NCI-H345 treated with DMSO at 0.1 percent for 48 hours (cell line): ENCODE measurements at regions not wholly inside any gene's neighbourhood (a gene's known extent, or its start where the extent isn't known, plus 50 kb on each side); places are given as distances from the start of the nearest gene placed in this dataset.

ENCODE experiments used
- DNase-seq: peaks from one replicate; lab custom pipeline; 2025; ENCODE audit not compliant: unreplicated experiment; lab: John Stamatoyannopoulos, UW

- no peak for DNase-seq
Observed at GRCh38 chr10:124229989-124230634, 136.7 kb upstream of the CHST15 start.

DNA sequence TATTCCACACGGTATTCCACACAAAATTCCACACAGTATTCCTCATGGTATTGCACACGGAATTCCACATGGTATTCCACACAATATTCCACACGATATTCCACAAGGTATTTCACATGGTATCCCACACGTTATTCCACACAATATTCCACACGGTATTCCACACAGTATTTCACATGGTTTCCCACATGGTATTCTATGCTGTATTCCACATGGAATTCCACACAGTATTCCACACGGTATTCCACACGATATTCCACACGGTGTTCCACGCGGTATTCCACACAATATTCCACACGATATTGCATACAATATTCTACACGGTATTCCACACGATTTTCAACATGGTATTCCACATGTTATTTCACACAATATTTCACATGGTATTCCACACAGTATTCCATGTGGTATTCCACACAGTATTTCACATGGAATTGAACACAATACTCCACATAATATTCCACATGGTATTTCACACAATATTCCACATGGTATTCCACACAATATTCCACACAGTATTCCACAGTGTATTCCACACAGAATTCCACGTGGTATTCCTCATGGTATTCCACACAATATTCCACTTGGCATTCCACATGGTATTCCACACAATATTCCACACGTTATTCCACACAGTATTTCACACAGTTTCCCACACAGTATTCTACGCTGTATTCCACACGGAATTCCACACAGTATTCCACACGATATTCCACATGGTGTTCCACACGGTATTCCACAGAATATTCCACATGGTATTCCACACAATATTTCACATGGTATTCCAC is 136.0 kb upstream of the CHST15 start:
- no peak for DNase-seq

DNA sequence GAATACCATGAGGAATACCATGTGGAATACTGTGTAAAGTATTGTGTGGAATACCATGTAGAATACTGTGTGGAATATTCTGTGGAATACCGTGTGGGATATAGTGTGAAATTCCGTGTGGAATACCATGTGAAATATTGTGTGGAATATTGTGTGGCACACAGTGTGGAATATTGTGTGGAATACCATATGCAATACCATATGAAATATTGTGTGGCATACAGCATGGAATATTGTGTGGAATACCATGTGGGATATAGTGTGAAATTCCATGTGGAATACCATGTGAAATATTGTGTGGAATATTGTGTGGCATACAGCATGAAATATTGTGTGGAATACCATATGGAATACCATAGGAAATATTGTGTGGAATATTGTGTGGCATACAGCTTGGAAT is 135.1 kb upstream of the CHST15 start:
- no peak for DNase-seq

GRCh38 chr10:124227988-124228387 is 134.6 kb upstream of the CHST15 start:
- DNase-seq = no peak

GRCh38 chr10:124227055-124227975 is 133.9 kb upstream of the CHST15 start:
- no peak for DNase-seq

GRCh38 chr10:124226271-124227054 is 133.1 kb upstream of the CHST15 start:
- DNase-seq = no peak

GRCh38 chr10:124225467-124226270 is 132.3 kb upstream of the CHST15 start:
- DNase-seq = no peak

DNA sequence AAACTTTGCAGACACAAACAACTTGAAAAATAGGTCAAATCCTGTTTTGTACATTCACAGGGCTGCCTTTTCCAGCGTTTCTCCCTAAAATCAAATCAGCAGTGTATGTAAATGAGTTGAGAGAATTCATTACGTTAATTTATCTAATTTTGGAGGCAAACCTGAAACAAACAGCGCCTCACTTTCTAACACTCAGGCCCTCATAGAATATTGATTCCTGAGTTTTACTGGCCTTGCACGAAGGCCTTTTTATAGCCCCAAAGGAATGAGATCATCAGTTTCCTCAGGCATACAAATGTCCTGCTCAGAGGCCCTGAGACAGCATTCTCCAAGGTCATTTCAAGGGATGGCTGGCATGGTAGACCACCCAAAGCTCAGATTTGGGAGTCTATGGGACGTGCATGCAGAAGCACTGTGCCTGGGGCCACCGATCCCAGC is 131.7 kb upstream of the CHST15 start:
- no peak for DNase-seq

- no peak for DNase-seq
Observed at GRCh38 chr10:124224331-124225028, 131.1 kb upstream of the CHST15 start.

GRCh38 chr10:124223711-124224085 is 130.3 kb upstream of the CHST15 start:
- no peak for DNase-seq

DNA sequence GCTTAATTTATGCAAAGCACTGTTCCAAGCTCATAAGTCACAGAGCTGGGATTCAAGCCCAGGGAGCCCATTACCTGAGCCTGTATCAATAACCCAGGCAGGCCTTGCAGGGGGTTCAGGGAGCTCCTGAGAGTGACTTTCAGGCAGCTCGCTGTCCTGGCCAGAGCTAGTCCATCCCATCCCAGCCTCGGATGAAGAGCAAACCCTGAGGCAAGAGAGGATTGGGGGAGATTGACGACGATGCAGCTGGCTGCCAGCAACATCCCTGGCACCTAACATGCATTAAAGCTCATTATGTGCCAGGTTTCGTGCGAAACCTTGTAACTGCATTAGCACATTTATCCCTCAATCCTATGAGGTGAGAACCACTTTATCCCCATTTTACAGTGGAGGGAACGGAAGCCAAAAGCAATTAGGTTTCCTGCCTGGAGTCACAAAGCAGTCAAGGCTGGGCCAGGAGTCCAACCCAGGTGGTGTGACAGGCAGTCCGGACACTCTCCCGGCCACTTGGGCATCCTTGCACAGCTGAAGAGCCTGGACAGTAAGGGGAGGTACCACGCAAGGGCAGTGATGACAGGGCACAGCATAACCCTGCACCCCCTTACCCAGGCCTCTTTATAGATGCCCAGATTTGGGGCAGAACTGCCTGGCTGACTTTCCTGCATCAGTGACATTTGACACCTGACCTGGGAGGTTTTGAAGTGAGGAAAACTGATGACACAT is 129.8 kb upstream of the CHST15 start:
- DNase-seq = no peak

- DNase-seq = no peak
Observed at GRCh38 chr10:124222318-124222987, 129.1 kb upstream of the CHST15 start.

DNA sequence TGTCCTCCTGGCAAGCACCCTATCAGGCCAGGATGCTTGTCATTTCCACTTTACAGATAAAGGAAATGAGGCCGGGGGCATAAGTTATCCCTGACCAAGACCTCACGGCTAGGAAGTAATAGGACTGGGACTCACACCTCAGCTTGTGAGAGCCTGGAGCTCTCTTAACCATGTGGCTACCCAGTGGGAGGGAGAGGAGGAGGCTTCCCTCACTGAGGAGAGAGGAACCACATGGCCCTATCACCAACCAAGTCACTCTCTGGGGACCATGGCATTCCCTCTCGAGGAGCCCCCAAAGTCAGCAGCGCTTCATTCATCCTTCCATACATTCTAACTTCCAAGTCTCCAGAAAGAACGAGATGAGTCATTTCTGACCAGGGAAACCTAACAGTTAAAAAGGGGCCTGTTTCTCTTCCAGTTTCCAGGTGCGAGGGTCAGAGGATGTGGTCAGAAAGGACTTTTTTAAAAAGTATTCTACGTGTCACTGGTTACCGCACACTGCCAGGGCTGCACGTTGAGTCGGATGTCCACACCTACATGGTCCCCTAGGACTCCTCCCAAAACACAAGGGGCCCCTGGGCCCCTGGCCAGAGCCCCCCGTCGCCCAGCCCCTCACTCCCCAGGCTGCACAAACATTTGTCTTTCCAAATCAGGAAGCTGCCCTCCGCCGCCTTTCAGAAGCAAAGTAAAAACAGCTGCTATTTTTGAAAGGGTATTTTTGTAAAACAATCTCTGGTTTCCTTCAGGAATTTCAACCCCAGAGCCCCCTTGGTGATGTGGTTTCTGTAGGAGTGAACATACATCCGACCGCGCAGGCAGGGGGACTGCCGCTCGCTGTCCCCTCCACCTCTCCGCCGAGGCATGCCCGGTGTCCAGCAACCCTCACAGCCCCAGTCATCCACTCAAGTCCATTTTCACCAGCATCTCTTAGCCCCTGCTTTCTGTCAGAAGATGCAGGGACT is 128.2 kb upstream of the CHST15 start:
- DNase-seq = no peak

- no peak for DNase-seq
Observed at GRCh38 chr10:124220971-124221355, 127.6 kb upstream of the CHST15 start.

GRCh38 chr10:124220547-124220946 is 127.1 kb upstream of the CHST15 start:
- no peak for DNase-seq

DNA sequence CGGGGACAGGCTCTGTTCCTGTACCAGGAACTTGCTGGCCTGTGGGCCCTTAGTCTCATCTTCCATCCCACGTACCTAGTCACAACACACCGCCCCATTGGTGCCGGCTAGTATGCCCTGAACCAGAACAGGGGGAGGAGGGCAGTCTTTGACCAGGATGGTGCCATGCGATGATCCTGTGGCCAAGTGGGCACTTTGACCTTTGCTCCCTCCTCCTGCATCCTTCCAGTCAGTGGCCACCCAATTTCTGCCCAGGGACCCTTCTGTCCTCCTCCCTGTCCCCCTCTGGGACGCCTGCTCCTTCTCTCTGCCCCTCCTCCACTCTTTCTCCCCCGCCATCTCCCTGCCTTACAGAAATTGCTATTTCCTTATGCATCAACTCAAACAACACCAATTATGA is 126.3 kb upstream of the CHST15 start:
- DNase-seq = no peak

DNA sequence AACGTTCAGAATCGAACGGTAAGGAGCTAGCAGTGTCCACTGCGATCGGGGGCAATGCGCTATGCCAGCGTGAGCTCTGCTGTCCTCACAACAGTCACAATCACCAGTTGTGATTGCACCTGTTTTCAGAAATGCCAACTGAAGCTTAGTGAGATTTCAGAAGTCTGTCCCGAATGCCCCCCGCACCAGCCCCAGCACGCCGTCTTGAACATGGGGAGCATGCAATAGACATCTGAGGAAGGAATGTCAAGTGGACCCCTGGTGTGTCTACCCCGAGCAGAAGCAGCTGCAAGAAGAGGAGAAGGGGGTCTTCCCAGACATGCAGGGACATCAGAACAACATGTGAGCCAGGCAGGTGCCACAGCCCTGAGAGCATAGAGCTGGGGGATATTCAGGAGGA is 125.7 kb upstream of the CHST15 start:
- no peak for DNase-seq
